NCI-H2227 treated with DMSO at 0.1 percent for 48 hours (cell line): ENCODE measurements at regions not wholly inside any gene's neighbourhood (a gene's known extent, or its start where the extent isn't known, plus 50 kb on each side); places are given as distances from the start of the nearest gene placed in this dataset.
"Not testable (repeated sequence)": the region's sequence is repeated elsewhere in the genome, so short reads cannot be mapped to it uniquely, and the experiment has no call there.

Experiments used
- DNase-seq: peaks from one replicate; lab custom pipeline; 2025; lab: John Stamatoyannopoulos, UW

DNA sequence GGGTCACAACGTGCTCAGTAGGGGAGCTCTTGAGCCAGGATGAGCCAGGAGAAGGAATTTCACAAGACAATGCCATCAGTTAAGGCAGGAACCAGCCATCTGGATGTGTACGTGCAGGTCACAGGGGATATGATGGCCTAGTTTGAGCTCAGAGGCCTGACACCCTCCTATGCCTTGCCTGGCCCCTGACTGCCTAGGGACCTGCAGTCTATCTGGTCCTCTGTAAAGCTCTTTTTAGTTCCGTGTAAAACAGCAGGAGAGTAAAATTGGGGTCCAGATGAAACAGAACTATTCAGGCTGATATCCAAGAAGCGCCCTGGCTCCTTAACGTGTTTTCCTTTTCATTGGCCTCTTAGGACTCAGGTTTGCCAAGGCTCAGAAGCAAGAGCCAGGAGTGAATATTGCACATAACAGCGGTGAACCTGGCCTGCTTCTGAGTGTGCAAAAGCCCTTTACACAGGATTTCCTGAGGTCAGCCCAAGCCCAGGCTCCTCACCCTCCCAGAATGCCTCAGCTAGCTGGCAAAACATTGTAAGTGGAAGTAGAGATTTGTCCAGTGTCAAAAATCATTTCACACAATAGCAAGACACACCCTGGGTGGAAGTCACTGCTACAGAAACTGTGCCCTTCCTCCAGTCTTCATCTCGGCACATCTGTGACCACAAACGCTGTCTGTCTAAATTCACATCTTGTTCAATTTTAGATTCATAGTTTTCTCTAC, 777.2 kb downstream of the UQCRFS1 start:
- no peak for DNase-seq

DNA sequence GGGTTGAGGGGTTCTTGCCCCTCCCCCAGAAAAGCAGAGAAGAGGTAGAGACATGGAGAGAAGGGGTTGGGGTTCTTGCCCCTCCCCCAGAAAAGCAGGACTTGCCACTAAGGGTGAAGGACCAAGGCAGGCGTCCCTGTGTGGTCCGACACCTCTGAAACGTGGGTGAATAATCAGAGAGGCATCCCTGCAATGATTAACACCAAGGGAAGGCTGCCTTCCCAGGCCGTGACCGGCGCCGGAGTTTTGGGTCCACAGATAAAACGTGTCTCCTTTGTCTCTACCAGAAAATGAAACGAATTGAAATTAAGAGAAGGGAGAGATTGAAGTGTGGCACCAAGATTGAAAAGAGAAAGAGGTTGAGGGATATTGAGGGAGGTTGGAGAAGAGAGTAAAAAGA, 778.2 kb downstream of the UQCRFS1 start:
- DNase-seq = not testable (repeated sequence)

DNA sequence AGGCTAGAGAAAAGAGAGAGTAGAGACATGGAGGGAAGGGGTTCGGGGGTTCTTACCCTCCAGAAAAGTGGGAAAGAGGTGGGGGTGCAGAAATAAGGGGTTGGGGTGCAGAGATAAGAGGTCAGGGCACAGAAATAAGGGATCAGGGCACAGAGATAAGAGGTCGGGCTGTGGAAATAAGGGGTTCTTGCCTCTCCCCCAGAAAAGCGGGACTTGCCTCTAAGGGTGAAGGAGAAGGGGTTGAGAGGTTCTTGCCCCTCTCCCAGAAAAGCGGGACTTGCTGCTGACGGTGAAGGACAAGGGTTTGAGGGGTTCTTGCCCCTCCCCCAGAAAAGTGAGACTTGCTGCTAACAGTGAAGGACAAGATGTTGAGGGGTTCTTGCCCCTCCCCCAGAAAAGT, 778.6 kb downstream of the UQCRFS1 start:
- DNase-seq = not testable (repeated sequence)

DNA sequence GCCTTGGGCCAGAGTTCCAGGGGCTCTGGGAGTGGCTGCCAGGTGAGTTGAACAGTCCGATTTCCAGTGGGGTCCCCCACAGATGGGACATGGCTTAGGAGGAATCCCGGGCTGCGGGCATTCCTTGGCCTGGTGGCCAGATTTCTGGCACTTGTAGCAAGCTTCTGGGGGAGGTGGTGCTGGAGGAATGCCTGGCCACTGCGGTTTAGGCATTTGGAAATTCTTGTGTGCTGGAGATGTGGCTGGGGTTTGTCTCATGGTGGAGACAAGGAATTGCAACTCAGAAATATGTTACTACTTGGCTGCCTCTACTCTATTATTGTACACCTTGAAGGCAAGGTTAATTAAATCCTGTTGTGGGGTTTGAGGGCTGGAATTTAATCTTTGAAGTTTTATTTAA, 779.8 kb downstream of the UQCRFS1 start:
- DNase-seq = not testable (repeated sequence)

DNA sequence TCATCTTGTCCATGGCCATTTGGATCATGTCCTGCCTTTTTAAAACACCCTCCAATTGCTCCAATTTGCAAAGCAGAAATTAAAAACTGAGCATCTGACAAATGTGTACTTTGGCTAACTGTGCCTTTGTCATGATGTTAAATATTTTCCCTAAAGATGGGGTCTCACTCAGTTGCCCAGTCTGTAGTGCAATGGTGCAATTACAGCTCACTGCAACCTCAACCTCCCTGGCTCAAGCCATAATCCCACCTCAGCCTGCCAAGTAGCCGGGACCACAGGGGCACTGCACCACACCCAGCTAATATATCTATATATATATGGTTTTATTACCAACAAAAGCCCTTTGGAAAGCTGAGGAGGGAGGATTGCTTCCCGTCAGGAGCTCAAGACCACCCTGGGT, 782.7 kb downstream of the UQCRFS1 start:
- DNase-seq = no peak

DNA sequence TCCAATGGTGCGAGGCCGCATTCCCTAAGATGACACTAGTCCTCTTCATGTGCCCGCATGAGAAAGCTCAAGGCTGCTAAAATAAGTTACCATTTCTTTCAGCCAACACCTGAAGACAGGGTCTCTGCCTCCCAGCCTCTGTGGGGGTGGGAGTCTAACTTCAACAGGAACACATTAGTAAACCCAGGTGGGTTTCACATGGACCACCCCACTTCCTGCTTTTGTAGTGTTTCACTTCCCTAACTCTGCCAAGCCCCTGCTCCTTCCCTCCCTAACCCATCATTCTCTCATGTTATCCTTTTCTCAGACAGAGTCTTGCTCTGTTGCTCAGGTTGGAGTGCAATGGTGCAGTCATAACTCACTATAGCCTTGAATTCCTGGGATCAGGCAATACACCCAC, 783.6 kb downstream of the UQCRFS1 start:
- DNase-seq = no peak

DNA sequence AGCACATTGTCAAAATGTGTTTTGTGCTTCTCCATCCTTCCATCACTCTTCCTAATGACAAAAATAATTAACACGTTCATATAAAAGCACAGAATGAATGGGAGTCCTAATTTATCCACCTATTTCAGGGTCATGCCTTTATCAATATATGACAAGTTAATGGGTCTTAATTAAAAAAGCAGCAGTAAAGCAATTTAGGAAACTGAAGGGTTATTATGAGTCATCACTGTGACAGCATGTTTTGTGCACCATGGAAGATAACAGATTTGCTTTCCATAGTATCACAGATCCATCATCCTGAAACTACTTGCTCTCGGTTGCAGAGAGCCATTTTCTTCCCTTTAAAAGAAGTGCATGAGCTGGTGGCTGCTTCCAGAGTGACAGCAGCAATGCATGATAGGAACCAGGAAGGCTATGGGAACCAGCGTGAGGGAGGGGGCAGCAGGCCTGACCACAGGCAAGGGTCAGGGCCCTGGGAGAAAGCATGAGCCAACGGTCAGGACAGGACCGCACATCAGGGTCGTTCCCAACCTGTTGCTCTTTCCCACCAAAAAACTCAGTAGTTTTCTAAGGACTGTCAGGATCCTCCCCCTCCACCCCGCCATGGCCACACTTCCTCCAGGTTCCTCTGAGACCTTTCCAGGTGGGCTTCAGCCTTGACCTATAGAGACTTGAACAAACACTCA, 784.1 kb downstream of the UQCRFS1 start:
- DNase-seq = no peak

DNA sequence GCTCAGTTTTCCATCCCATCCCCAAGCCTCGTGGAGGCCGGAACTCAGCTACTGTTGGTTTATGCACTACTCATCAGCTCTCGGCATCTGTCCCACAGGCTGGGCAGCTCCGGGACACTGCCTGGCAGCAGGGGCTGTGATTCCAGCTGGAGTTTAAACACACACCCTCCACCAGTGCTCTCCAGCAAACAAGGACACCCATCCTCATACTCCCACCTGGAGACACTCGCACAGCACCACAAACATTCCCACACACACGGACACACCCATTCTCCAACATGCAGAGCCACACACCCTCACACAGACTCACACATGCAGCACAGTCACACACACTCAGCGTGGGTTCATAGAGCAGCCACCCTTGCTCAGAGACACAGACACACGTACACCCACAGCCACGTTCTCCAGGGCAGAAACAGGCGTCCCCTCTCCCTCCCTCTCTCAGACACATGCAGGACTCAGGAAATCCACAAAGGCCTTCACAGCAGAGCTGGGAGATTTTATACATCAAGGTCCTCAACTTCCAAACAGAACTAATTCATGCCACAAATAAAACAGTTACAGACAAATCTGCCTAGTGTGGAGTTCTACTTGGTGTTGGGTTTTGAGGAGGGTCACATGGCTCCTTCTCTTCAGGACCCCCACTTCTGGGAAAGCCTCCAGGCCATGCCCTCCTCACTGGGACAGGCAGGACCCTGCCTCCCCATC, 785.4 kb downstream of the UQCRFS1 start:
- DNase-seq = no peak

DNA sequence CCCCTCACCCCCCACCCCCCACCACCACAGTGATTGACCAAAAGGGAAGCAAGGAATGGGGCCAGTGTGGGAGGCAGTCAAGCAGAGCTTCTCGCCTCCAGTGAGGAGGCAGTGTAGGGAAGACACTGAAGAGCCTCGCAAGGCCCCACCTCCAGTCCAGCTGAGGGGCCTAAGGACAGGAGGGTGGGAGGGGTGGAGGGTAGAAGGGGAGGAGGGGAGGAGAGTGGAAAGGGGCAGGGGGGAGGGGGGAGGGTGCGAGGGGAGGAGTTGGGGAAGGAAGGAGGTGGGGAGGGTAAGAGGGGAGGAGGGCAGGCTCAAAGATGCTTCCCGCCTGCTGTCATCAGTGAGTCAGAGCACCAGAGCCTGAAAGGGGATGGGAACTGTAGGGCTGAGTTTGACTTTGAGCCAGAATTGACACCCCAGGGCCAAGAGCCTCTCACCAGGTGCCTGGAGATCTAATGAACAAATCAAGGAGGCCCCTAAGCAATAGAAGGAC, 786.2 kb downstream of the UQCRFS1 start:
- DNase-seq = no peak

DNA sequence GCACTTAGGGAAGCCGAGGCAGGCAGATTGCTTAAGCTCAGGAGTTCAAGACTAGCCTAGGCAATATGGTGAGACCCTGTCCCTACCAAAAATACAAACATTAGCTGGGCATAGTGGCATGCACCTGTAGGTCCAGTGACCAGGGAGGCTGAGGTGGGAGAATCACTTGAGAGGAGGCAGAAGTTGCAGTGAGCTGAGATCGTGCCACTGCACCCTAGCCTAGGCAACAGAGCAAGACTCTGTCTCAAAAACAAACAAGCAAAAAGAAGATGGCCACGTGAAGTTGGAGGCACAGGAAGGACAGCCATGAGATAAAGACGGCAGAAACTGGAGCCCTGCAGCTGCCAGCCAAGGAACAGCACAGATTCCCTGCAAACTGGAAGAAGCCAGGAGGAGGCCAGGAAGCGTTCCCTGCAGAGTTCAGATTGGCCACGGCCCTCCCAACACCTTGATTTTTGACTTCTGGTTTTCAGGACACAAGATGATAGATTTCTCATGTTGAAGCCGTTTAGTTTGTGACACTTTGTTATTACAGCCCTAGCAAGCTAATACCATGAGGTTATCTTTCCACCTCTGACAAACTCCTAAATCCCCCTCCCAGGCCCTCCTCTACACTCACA, 786.7 kb downstream of the UQCRFS1 start:
- DNase-seq = no peak

DNA sequence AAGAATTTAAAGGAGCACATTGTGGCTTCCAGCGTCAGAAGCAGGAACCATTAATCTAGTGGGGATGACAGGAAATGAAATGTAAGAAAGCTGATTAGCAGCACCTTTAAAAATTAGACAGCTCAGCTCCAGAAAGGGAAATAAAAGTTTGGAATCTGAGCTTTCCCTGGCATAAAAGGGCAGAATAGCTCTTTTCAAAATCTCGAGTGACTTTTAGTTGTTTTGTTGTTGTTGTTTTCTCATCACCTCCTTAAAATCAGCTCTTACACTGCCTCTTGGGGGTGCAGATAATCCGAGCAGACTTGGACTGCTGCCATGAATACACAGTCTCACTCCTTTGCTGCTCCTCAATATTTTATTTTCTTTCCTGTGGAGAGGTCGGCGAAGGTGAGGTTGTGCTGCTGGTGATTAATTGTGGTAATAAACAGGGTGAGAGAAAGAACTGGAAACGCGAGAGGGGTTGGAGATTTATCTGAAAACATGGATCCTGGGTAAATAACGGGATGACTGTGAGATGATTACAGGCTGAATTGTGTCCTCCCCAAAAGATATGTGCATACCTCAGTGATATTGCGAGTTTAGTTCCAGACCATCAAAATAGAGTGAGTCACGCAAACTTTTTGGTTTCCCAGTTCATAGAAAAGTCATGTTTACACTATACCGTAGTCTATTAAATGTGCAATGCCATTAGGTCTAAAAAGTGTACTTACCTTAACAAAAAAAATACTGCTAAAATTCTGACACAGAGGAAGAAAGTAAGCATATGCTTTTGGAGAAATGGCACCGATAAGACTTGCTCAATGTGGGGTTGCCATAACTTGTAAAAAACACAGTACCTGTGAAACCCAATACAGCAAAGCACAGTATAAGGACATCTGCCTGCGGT, 787.7 kb downstream of the UQCRFS1 start:
- peak; percentile 34 for DNase-seq

DNA sequence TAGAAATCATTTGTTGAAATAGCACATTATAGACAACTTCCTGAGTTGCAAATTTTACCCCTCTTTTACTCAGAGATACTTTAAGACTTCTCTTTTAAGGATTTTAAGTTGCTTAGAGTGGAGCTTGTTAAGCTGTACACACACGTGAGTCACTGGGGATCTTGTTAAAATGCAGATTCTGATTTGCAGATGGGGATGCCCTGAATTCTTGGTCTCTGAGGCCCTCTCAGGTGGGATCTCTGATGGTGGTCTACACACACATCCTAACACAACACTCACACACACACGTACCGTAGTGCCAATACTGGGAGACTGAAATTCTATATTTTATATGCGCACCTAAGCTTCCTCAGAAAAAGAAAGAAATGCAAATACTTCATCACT, 788.3 kb downstream of the UQCRFS1 start:
- no peak for DNase-seq

DNA sequence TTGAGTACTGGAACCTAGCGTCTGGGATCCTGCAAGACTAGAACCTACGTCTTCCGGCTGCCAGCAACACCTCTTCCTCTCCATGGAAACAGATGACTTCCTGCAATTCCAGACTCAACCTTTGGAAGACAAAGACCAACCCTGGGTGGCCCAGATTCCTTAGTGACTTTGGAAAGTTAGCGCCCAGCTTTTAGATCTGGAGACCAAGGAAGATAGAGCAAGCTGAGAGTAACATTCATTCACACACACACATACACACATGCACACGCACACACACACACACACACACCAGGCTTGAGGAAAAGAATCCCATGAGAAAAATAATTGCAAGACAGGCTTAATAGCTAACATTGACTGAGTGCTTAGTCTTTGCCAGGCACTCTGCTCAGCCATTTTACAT, 788.9 kb downstream of the UQCRFS1 start:
- no peak for DNase-seq

DNA sequence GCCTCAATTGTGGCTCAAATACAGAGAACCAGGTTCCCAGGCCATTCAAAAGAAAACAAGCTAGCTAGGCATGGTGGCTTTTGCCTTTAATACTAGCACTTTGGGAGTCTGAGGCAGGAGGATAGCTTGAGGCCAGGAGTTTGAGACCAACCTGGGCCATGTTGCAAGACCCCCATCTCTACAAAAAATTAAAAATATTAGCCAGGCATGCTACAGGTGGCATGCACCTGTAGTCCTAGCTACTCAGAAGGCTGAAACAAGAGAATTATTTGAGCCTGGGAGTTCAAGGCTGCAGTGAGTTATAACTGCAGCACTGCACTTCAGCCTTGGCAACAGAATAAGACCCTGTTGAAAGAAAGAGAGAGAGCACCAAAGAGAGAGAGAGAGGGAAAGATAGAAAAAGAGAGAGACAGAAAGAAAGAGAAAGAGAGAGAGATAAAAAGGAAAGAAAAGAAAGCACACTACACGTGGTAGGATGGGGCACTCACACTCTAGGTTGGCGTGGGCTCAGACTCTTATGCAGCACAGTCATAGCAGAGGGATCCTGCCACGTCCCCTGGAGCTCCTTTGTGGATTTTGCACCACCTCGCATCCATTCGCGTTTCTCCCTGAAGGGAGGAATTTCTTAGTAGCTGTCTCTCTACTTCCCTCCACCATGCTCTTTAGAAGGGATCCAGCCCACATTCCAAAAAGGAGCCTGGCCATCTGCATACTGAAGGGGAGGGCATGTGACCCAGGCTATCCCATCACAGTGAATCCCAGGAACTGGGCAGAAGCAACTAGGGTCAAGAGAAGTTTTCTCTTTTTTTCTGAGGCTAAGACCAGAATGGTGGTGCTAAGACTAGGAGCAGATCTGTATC, 789.9 kb downstream of the UQCRFS1 start:
- no peak for DNase-seq

DNA sequence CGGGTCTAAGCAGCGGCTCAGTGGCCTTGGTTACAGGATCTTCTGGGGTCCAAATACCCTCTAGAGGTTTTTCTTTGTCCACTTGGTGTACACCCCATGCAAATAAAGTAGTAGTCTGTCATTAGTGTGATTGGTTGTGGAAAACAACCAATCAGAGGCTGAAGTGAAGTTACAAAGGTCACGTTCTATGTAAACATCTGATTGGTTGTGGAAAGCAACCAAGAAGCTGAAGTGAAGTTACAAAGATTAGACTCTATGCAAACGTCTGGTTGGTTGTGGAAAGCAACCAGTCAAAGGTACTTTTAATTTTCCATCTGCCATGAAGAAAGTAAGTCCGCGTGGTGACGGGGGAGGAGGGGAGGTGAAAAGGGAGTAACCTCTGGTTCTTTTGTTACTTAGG, 790.9 kb downstream of the UQCRFS1 start:
- DNase-seq = no peak

DNA sequence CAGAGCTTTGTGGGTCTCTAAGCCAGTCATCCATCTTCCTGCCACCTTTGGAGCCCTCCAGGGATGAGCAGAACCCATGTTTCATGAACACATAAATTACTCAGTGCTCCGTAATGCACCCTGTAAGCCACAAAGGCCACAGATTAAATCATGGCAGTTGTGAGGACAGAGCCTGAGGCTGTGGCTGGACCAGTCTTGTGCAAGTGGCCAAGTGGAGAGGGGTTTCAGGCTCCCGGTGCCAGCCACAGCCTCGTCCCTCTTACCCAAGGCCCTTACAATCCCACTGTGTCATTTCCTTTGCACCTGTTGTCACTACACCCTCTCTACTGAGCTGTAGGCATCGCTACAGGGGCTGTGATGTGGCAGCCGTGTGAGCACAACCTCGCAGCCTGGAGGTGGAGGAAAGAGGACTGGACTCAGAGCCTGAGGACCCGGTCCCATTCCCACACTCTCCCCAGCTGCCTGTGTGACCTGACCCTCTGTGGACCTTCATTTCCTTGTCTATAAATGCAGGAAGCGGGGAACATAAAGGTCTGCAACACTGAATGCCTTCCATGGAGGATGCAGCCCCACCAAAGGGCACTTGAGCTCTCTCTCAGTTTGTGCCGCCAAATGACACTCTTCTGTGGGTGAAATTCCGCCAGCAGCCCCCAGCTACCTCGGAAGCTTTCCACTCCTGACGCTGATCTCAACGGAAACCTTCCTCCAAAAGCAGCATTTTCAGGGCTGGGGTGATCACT, 792.0 kb downstream of the UQCRFS1 start:
- DNase-seq = no peak

DNA sequence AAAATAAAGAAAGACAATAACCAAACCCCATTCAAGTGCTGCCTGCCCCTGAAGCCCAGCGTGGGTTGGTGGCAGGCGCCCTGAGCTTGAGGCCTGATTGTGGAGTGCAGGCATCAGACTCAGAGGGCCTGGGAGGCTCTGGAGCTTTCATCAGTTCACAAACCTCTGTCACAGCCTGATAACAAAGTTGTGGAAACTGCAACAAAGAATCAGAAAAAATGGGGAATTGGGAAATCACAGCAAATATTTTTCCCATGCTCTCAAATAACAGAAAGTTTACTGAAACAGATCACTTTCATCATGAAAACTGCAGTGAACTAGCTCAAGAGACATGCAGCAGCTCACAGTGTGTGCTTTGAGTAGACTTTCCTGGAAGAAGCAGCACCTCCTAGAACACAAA, 793.6 kb downstream of the UQCRFS1 start:
- DNase-seq = no peak

DNA sequence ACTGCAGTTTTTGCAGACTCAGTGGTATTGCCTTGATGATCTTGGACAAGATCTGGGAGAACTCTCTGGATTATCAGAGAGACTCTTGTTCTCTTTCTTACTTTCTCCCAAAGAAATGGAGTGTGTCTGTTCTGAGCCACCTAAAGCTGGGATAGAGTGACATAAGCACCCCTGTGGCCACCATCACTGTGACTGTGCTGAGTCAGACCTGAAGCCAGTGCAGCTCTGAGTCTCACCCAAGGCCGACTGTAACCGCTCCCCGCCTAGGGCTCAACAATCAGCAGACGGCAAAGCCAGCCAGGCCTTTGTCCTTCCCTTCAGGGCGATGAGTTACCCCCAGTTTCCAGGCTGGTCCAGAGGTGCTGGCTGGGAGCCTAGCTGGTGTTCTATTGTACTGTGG, 795.6 kb downstream of the UQCRFS1 start:
- no peak for DNase-seq

DNA sequence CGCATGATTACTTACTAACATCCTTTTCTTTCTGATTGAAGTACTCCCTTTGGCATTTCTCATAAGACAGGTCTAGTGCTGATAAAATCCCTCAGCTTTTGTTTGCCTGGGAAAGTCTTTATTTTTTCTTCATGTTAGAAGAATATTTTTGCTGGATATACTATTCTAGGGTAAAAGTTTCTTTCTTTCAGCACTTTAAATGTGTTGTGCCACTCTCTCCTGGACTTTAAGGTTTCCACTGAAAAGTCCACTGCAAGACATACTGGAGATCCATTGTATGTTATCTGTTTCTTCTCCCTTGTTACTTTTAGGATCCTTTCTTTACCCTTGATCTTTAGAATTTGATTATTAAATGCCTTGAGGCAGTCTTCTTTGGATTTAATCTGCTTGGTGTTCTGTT, 796.7 kb downstream of the UQCRFS1 start:
- no peak for DNase-seq

DNA sequence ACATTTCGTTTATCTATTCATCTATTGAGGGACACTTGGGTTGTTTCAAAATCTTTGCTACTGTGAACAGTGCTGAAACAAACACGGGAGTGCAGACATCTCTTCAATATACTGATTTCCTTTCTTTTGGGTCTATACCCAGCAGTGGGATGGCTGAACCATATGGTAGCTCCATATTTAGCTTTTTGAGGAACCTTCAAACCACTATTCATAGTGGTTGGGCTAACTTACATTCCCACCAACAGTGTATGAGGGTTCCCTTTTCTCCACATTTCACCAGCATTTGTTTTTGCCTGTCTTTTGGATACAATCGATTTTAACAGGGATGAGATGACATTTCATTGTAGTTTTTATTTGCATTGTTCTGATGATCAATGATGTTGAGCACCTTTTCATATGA, 798.2 kb downstream of the UQCRFS1 start:
- no peak for DNase-seq
